CD8-positive, alpha-beta memory T cell (primary cell): ENCODE measurements at regions not wholly inside any gene's neighbourhood (a gene's known extent, or its start where the extent isn't known, plus 50 kb on each side); places are given as distances from the start of the nearest gene placed in this dataset.

Experiments used
- CTCF ChIA-PET: fragments of 350-600 bp; sonication (Branson Sonifier 250); formaldehyde crosslinking; loops from one replicate; lab custom pipeline; 2021; ENCODE audit warnings: antibody characterized with exemption; lab: Charles Lee
- POLR2A ChIA-PET: fragments of 350-600 bp; sonication (Branson Sonifier 250); formaldehyde crosslinking; loops from one replicate; lab custom pipeline; 2021; ENCODE audit warnings: antibody characterized with exemption; lab: Charles Lee
- DNase-seq, 5 donors: peaks; one replicate each; pipeline versions ENCODE4 v3.0.0 to v3.0.0-alpha.2; 2020 to 2022; ENCODE audit warnings: mixed read lengths in 1 of 5
- H3K27ac ChIP-seq: one replicate; pipeline ENCODE4 v1.7.0; 2013; ENCODE audit warnings: low read depth, mild to moderate bottlenecking, low read length, moderate library complexity
- H3K27me3 ChIP-seq: 2 replicates; pipeline ENCODE4 v1.7.0; 2013; ENCODE audit warnings: low read length, mild to moderate bottlenecking; ENCODE audit not compliant: insufficient read depth, poor library complexity, severe bottlenecking
- H3K36me3 ChIP-seq: 2 replicates; pipeline ENCODE4 v1.7.0; 2013; ENCODE audit warnings: mild to moderate bottlenecking, low read length, moderate library complexity; ENCODE audit not compliant: insufficient read depth
- H3K4me1 ChIP-seq: 2 replicates; pipeline ENCODE4 v1.7.0; 2013; ENCODE audit warnings: mild to moderate bottlenecking, low read length, moderate library complexity; ENCODE audit not compliant: insufficient read depth
- H3K4me3 ChIP-seq: 2 replicates; pipeline ENCODE4 v1.7.0; 2013; ENCODE audit warnings: mild to moderate bottlenecking, low read length
- H3K9me3 ChIP-seq: 2 replicates; pipeline ENCODE4 v1.7.0; 2013; ENCODE audit warnings: mild to moderate bottlenecking, low read length
- H3K27ac Mint-ChIP-seq, 8 donors: one replicate each; pipeline ENCODE4 v1.8.0; 2020 to 2021; ENCODE audit warnings: mixed read lengths in 8 of 8, mild to moderate bottlenecking in 6 of 8, inconsistent platforms in 3 of 8, moderate library complexity in 3 of 8
- H3K27me3 Mint-ChIP-seq, 2 donors: one replicate each; pipeline ENCODE4 v1.8.0; 2020 to 2021; ENCODE audit warnings: mixed read lengths in 2 of 2, mild to moderate bottlenecking in 1 of 2, moderate library complexity in 1 of 2
- H3K36me3 Mint-ChIP-seq, 3 donors: one replicate each; pipeline ENCODE4 v1.8.0; 2020 to 2021; ENCODE audit warnings: mixed read lengths in 3 of 3, inconsistent platforms in 1 of 3, mild to moderate bottlenecking in 1 of 3
- H3K4me1 Mint-ChIP-seq, 3 donors: one replicate each; pipeline ENCODE4 v1.8.0; 2020 to 2021; ENCODE audit warnings: mixed read lengths in 3 of 3, inconsistent platforms in 1 of 3, mild to moderate bottlenecking in 1 of 3
- H3K4me3 Mint-ChIP-seq, 7 donors: one replicate each; pipeline ENCODE4 v1.8.0; 2020 to 2021; ENCODE audit warnings: mixed read lengths in 7 of 7, mild to moderate bottlenecking in 6 of 7, moderate library complexity in 4 of 7, inconsistent platforms in 2 of 7
- H3K9me3 Mint-ChIP-seq, 5 donors: one replicate each; pipeline ENCODE4 v1.8.0; 2020 to 2022; ENCODE audit warnings: mixed read lengths in 5 of 5, mild to moderate bottlenecking in 3 of 5, moderate library complexity in 2 of 5, inconsistent platforms in 1 of 5

GRCh38 chr12:88921434-88921833 is 341.2 kb upstream of the KITLG start:
- Histone ChIP-seq H3K27me3 (no peaks in the 10 kb centered on the region), H3K36me3 (no peaks in the 10 kb centered on the region), H3K9me3 (no peaks in the 10 kb centered on the region), H3K27ac (no peak overlapping the region), H3K4me3 (no peak overlapping the region), H3K4me1 (no peaks in the 10 kb centered on the region)
- DNase-seq = no peak
- ChIA-PET CTCF (no interaction called here), POLR2A (no interaction called here)
- Mint-ChIP-seq H3K4me3 (no peak overlapping the region), H3K4me1 (no peaks in the 10 kb centered on the region), H3K27ac (no peak overlapping the region), H3K9me3 (peaks cover 0 to 2% (median 0%) of the 10 kb centered on the region in 5 donors), H3K36me3 (no peaks in the 10 kb centered on the region), H3K27me3 (peaks cover 0 to 3% of the 10 kb centered on the region in 2 donors)

DNA sequence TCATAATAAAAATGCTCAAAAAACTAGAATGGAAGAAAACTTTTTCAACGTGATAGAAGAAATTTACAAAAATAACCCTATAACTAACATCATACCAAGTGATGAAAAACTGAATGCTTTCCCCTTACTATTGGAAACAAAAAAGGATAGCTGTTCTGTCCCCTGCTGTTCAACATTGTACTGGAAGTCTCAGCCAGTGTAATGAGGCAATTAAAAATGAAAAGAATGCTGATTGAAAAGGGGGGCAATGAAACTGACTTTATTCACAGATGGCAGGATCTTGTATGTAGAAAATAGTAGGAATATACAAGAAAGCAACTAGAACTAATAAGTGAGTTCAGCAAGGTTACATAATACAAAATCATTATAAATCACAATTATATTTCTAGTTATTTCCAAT is 337.9 kb upstream of the KITLG start:
- Histone ChIP-seq H3K9me3 (peaks cover 4% of the 10 kb centered on the region), H3K4me3 (no peak overlapping the region), H3K4me1 (no peaks in the 10 kb centered on the region), H3K36me3 (no peaks in the 10 kb centered on the region), H3K27ac (no peak overlapping the region), H3K27me3 (no peaks in the 10 kb centered on the region)
- no peak for DNase-seq
- Mint-ChIP-seq H3K27ac (no peak overlapping the region), H3K4me3 (no peak overlapping the region), H3K4me1 (no peaks in the 10 kb centered on the region), H3K9me3 (peaks cover 7 to 17% (median 10%) of the 10 kb centered on the region in 5 donors), H3K36me3 (peaks cover 0 to 12% (median 0%) of the 10 kb centered on the region in 3 donors), H3K27me3 (peaks cover 0 to 3% of the 10 kb centered on the region in 2 donors)
- ChIA-PET POLR2A (no interaction called here), CTCF (no interaction called here)

- H3K4me3 ChIP-seq = no peak overlapping the region
- no peaks in the 10 kb centered on the region for H3K4me1 ChIP-seq
- no peaks in the 10 kb centered on the region for H3K36me3 ChIP-seq
- no peak overlapping the region for H3K27ac Mint-ChIP-seq
- H3K9me3 ChIP-seq = peaks cover 4% of the 10 kb centered on the region
- H3K4me3 Mint-ChIP-seq = no peak overlapping the region
- H3K27ac ChIP-seq = no peak overlapping the region
- peaks cover 0 to 12% (median 0%) of the 10 kb centered on the region in 3 donors for H3K36me3 Mint-ChIP-seq
- peaks cover 0 to 3% of the 10 kb centered on the region in 2 donors for H3K27me3 Mint-ChIP-seq
- ChIA-PET CTCF (no interaction called here), POLR2A (no interaction called here)
- DNase-seq = no peak
- H3K9me3 Mint-ChIP-seq = peaks cover 9 to 24% (median 13%) of the 10 kb centered on the region in 5 donors
- H3K4me1 Mint-ChIP-seq = no peaks in the 10 kb centered on the region
- H3K27me3 ChIP-seq = no peaks in the 10 kb centered on the region
Measured at GRCh38 chr12:88914967-88915366, 334.7 kb upstream of the KITLG start.

DNA sequence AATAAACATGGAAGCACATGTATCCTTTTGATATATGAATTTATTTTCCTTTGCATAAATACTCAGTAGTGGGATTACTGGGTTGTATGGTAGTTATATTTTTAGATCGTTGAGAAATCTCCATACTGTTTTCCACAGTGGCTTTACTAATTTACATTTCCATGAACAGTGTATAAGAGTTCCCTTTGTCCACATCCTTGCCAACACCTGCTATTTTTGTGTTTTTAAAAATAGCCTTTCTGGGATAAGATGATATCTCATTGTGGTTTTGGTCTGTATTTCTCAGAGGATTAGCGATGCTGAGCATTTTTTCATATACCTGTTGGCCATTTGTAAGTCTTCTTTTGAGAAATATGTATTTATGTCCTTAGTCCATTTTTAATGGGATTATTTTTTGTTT is 329.2 kb upstream of the KITLG start:
- ChIA-PET POLR2A (no interaction called here), CTCF (no interaction called here)
- Mint-ChIP-seq H3K4me1 (no peaks in the 10 kb centered on the region), H3K36me3 (peaks cover 0 to 7% (median 0%) of the 10 kb centered on the region in 3 donors), H3K9me3 (peaks cover 6 to 18% (median 11%) of the 10 kb centered on the region in 5 donors), H3K4me3 (no peak overlapping the region), H3K27me3 (no peaks in the 10 kb centered on the region), H3K27ac (no peak overlapping the region)
- H3K36me3 ChIP-seq = no peaks in the 10 kb centered on the region
- no peaks in the 10 kb centered on the region for H3K9me3 ChIP-seq
- no peak for DNase-seq
- no peak overlapping the region for H3K27ac ChIP-seq
- no peaks in the 10 kb centered on the region for H3K4me1 ChIP-seq
- no peaks in the 10 kb centered on the region for H3K27me3 ChIP-seq
- H3K4me3 ChIP-seq = no peak overlapping the region

DNA sequence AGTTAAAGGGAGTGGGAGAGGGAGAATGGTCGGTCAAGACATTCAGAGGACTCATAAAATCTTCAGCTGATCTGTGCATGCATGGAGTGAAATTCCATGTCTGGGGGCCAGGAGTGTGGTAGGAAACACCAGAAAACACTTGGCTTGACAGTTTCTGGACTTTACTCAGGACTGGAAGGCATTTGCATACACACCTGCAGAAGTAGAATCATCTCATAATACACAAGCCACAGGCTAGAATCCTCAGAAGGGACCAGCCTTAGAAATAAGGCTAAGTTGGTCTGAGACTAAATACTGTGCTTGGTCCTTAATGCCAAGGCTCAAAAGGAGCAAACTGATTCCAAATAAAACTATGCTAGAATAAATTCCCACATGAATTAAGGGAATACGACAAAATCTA is 328.1 kb upstream of the KITLG start:
- ChIA-PET POLR2A (no interaction called here), CTCF (no interaction called here)
- H3K36me3 Mint-ChIP-seq = peaks cover 0 to 1% (median 0%) of the 10 kb centered on the region in 3 donors
- H3K36me3 ChIP-seq = no peaks in the 10 kb centered on the region
- H3K4me1 ChIP-seq = no peaks in the 10 kb centered on the region
- H3K27me3 ChIP-seq = no peaks in the 10 kb centered on the region
- H3K27ac ChIP-seq = no peak overlapping the region
- H3K9me3 ChIP-seq = no peaks in the 10 kb centered on the region
- H3K9me3 Mint-ChIP-seq = peaks cover 3 to 11% (median 6%) of the 10 kb centered on the region in 5 donors
- peak overlapping the region in 1 of 8 donors; percentile 20 for H3K27ac Mint-ChIP-seq
- peaks cover 0 to 1% of the 10 kb centered on the region in 2 donors for H3K27me3 Mint-ChIP-seq
- H3K4me1 Mint-ChIP-seq = no peaks in the 10 kb centered on the region
- no peak for DNase-seq
- no peak overlapping the region for H3K4me3 ChIP-seq
- H3K4me3 Mint-ChIP-seq = no peak overlapping the region

- H3K36me3 Mint-ChIP-seq = no peaks in the 10 kb centered on the region
- Histone ChIP-seq H3K9me3 (no peaks in the 10 kb centered on the region), H3K27me3 (no peaks in the 10 kb centered on the region), H3K36me3 (no peaks in the 10 kb centered on the region), H3K27ac (no peak overlapping the region), H3K4me1 (no peaks in the 10 kb centered on the region), H3K4me3 (no peak overlapping the region)
- DNase-seq = no peak
- H3K27me3 Mint-ChIP-seq = peaks cover 0 to 5% of the 10 kb centered on the region in 2 donors
- H3K4me3 Mint-ChIP-seq = no peak overlapping the region
- POLR2A ChIA-PET = no interaction called here
- H3K27ac Mint-ChIP-seq = no peak overlapping the region
- CTCF ChIA-PET = no interaction called here
- H3K9me3 Mint-ChIP-seq = peaks cover 0 to under 1% (median 0%) of the 10 kb centered on the region in 5 donors
- no peaks in the 10 kb centered on the region for H3K4me1 Mint-ChIP-seq
Measured at GRCh38 chr12:88904705-88905104, 324.4 kb upstream of the KITLG start.

DNA sequence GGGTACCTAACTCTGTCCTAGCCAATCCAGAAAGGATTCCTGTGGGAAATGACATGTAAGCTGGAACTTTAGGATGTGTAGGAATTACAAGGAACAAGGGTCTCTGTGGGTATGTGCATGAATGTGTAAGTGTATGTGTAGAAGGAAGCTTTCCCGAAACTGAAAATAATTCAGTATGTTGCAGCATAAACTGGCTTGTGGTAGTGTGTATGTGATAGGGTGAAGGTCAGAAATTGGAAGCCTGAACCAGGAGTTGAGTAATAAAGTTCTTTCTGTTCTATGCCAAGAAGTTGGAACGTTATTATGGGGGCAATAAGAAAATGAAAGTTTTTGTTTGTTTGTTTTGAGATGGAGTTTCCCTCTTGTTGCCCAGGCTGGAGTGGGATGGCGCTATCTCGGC is 323.1 kb upstream of the KITLG start:
- Mint-ChIP-seq H3K9me3 (no peaks in the 10 kb centered on the region), H3K4me3 (no peak overlapping the region), H3K4me1 (no peaks in the 10 kb centered on the region), H3K27ac (no peak overlapping the region), H3K36me3 (no peaks in the 10 kb centered on the region), H3K27me3 (peaks cover 0 to 5% of the 10 kb centered on the region in 2 donors)
- POLR2A ChIA-PET = no interaction called here
- Histone ChIP-seq H3K36me3 (no peaks in the 10 kb centered on the region), H3K4me1 (no peaks in the 10 kb centered on the region), H3K27ac (no peak overlapping the region), H3K4me3 (no peak overlapping the region), H3K27me3 (no peaks in the 10 kb centered on the region), H3K9me3 (no peaks in the 10 kb centered on the region)
- CTCF ChIA-PET = no interaction called here
- DNase-seq = no peak

DNA sequence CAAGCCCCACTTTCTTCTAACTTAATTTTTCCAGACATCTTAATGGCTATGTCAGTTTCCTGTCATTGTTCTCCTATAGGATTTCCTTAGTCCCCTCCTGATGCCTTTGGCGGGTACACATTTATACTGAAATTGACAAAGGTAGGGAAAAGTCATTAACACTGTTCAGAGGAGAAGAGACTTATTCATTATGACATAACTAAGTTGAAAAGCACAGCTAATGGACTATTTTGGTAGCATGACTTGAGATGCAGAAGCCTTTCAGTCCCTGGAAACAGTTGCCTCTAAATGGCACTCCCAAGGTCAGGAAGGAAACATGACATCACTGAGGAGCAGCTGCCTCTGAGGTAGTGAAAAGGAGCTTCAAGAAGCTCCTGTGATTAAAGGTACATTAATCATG is 317.5 kb upstream of the KITLG start:
- no peaks in the 10 kb centered on the region for H3K9me3 Mint-ChIP-seq
- no peak overlapping the region for H3K4me3 Mint-ChIP-seq
- no peaks in the 10 kb centered on the region for H3K4me1 Mint-ChIP-seq
- H3K27me3 Mint-ChIP-seq = peaks cover 0 to 2% of the 10 kb centered on the region in 2 donors
- Histone ChIP-seq H3K27me3 (no peaks in the 10 kb centered on the region), H3K36me3 (no peaks in the 10 kb centered on the region), H3K27ac (no peak overlapping the region), H3K9me3 (no peaks in the 10 kb centered on the region), H3K4me3 (no peak overlapping the region), H3K4me1 (no peaks in the 10 kb centered on the region)
- ChIA-PET CTCF (no interaction called here), POLR2A (no interaction called here)
- H3K36me3 Mint-ChIP-seq = no peaks in the 10 kb centered on the region
- no peak for DNase-seq
- no peak overlapping the region for H3K27ac Mint-ChIP-seq

GRCh38 chr12:88896958-88897357 is 316.7 kb upstream of the KITLG start:
- Mint-ChIP-seq H3K27me3 (no peaks in the 10 kb centered on the region), H3K4me1 (no peaks in the 10 kb centered on the region), H3K36me3 (no peaks in the 10 kb centered on the region), H3K9me3 (no peaks in the 10 kb centered on the region), H3K27ac (no peak overlapping the region), H3K4me3 (no peak overlapping the region)
- ChIA-PET POLR2A (no interaction called here), CTCF (no interaction called here)
- Histone ChIP-seq H3K36me3 (no peaks in the 10 kb centered on the region), H3K27me3 (no peaks in the 10 kb centered on the region), H3K4me1 (no peaks in the 10 kb centered on the region), H3K4me3 (no peak overlapping the region), H3K27ac (no peak overlapping the region), H3K9me3 (no peaks in the 10 kb centered on the region)
- DNase-seq = no peak
